ENCODE measurements at regions not wholly inside any gene's neighbourhood (a gene's known extent, or its start where the extent isn't known, plus 50 kb on each side); places are given as distances from the start of the nearest gene placed in this dataset.

- Histone ChIP-seq H2AK5ac (ENCODE audit: low read depth, low read length) (no peak overlapping the region), H3K36me3 (ENCODE audit: control insufficient read depth in 2 of 4, insufficient read depth in 4 of 4, low read length in 3 of 4) (no peaks in the 10 kb centered on the region), H3K27me3 (replicated peaks in 1 of 4; ENCODE audit: control insufficient read depth in 3 of 4, extremely low read depth in 1 of 4, insufficient read depth in 3 of 4, low read length in 3 of 4) (no peaks in the 10 kb centered on the region), H4K5ac (ENCODE audit: insufficient read length, low read depth, low read length) (no peak overlapping the region), H2BK15ac (ENCODE audit: low read length) (no peak overlapping the region), H3K14ac (ENCODE audit: insufficient read length) (no peak overlapping the region), H2BK120ac (replicated peaks; ENCODE audit: low read depth, low read length) (no peak overlapping the region), H3K4me1 (replicated peaks in 1 of 4; ENCODE audit: control insufficient read depth in 3 of 4, insufficient read depth in 4 of 4, low read length in 3 of 4) (0 out of 7 replicates have a peak, but pooled peaks cover 0 to 3% (median 0%) of the 10 kb centered on the region in 4 experiments), H4K8ac (ENCODE audit: extremely low read depth, insufficient read depth, low read length) (no peak overlapping the region), H3K9ac (replicated peaks in 1 of 4; ENCODE audit: extremely low read depth in 1 of 4, low read depth in 3 of 4, low read length in 3 of 4) (no peak overlapping the region), H2AFZ (ENCODE audit: low read length) (no peak overlapping the region), H4K91ac (replicated peaks; ENCODE audit: insufficient read length, low read length) (no peak overlapping the region), H3K79me1 (ENCODE audit: low read depth, low read length) (no peaks in the 10 kb centered on the region), H3K9me3 (ENCODE audit: insufficient read depth in 2 of 2, low read depth in 1 of 2, low read length in 1 of 2) (peaks cover 19 to 20% of the 10 kb centered on the region in 2 experiments), H3K4ac (replicated peaks; ENCODE audit: insufficient read length, low read depth, low read length) (no peak overlapping the region), H2BK12ac (ENCODE audit: low read depth, low read length) (no peak overlapping the region), H3K4me2 (ENCODE audit: insufficient read depth in 1 of 2, low read depth in 2 of 2, low read length in 2 of 2) (no peak overlapping the region), H2BK5ac (ENCODE audit: low read depth, low read length) (no peak overlapping the region), H3K56ac (replicated peaks; ENCODE audit: insufficient read length, low read depth, low read length) (no peak overlapping the region), H3K23me2 (ENCODE audit: low read depth, low read length) (no peaks in the 10 kb centered on the region), H3K4me3 (ENCODE audit: extremely low read depth in 1 of 4, insufficient read depth in 2 of 4, low read depth in 3 of 4, low read length in 4 of 4) (no peak overlapping the region), H3K23ac (ENCODE audit: insufficient read length) (no peak overlapping the region), H3K79me2 (ENCODE audit: control insufficient read depth in 1 of 2, insufficient read depth in 2 of 2, low read length in 2 of 2) (no peaks in the 10 kb centered on the region), H4K20me1 (replicated peaks in 1 of 2; ENCODE audit: control insufficient read depth in 1 of 2, insufficient read depth in 2 of 2, low read length in 2 of 2) (no peaks in the 10 kb centered on the region), H3K18ac (ENCODE audit: extremely low read depth, low read length) (no peak overlapping the region), H3K27ac (ENCODE audit: low read depth, low read length) (no peak overlapping the region), H2BK20ac (ENCODE audit: low read length) (no peak overlapping the region)
- no peak for FAIRE-seq
- ChIA-PET POLR2A (ENCODE audit: partially characterized antibody) (no interaction called here), CTCF (ENCODE audit: partially characterized antibody) (interaction anchor here (0.8 kb wide), 1 partner anchor 25 kb away, joined by 3 read pairs; no protein-coding TSS in a partner anchor)
- no peak for DNase-seq (ENCODE audit: low read depth in 1 of 2, low spot score in 2 of 2)
- no peak for TF ChIP-seq RAD21 (IDR thresholded peaks at IDR 0.05 in 1 of 2, conservative IDR thresholded peaks at IDR 0.05 in 1 of 2; ENCODE audit: low read depth in 2 of 2, low read length in 2 of 2)
- TF ChIP-seq TBP (IDR thresholded peaks at IDR 0.05; ENCODE audit: low read depth, low read length): no peak
- no peak for TF ChIP-seq NRF1 (IDR thresholded peaks at IDR 0.05; ENCODE audit: low read depth, low read length)
- no peak for TF ChIP-seq TCF12 (IDR thresholded peaks at IDR 0.05; ENCODE audit: low read depth, low read length)
- TF ChIP-seq BRCA1 (IDR thresholded peaks at IDR 0.05; ENCODE audit: low read depth, low read length): no peak
- no peak for TF ChIP-seq HDAC2 (IDR thresholded peaks at IDR 0.05; ENCODE audit: borderline replicate concordance in 1 of 2, low read depth in 2 of 2, low read length in 2 of 2)
- TF ChIP-seq KDM4A (IDR thresholded peaks at IDR 0.05; ENCODE audit: low read depth, low read length, severe bottlenecking): no peak
- TF ChIP-seq CBX5 (IDR thresholded peaks at IDR 0.05; ENCODE audit: low read depth, low read length): no peak
- TF ChIP-seq, protein P1, sequence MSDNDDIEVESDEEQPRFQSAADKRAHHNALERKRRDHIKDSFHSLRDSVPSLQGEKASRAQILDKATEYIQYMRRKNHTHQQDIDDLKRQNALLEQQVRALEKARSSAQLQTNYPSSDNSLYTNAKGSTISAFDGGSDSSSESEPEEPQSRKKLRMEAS (IDR thresholded peaks at IDR 0.05): no peak
- no peak for TF ChIP-seq CEBPB (IDR thresholded peaks at IDR 0.05; ENCODE audit: low read depth, low read length)
- no peak for TF ChIP-seq JUND (IDR thresholded peaks at IDR 0.05; ENCODE audit: low read length)
- TF ChIP-seq RXRA (IDR thresholded peaks at IDR 0.05; ENCODE audit: insufficient read depth, low read depth, low read length): no peak
- TF ChIP-seq ASH2L (IDR thresholded peaks at IDR 0.05; ENCODE audit: low read length): no peak
- TF ChIP-seq SP4 (IDR thresholded peaks at IDR 0.05; ENCODE audit: low read length): no peak
- no peak for TF ChIP-seq CREB1 (IDR thresholded peaks at IDR 0.05)
- TF ChIP-seq EZH2 (IDR thresholded peaks at IDR 0.05; ENCODE audit: low read depth, low read length, severe bottlenecking): no peak
Observed at GRCh38 chr3:134102976-134103375, 73.3 kb upstream of the SLCO2A1 start.

Data from H1 (cell line).